ENCODE measurements at regions not wholly inside any gene's neighbourhood (a gene's known extent, or its start where the extent isn't known, plus 50 kb on each side); places are given as distances from the start of the nearest gene placed in this dataset.

- peak; percentile 82 for DNase-seq (ENCODE audit: low read depth, low spot score)
Observed at GRCh38 chr6:134373282-134373922, 55.5 kb upstream of the SGK1 start.

- no peak for DNase-seq (ENCODE audit: low read depth, low spot score)
Observed at GRCh38 chr6:134372603-134373281, 54.8 kb upstream of the SGK1 start.

- no peak for DNase-seq (ENCODE audit: low read depth, low spot score)
Observed at GRCh38 chr6:134368670-134369069, 50.8 kb upstream of the SGK1 start.

All from smooth muscle cell of the brain vasculature (primary cell).